ENCODE measurements at regions not wholly inside any gene's neighbourhood (a gene's known extent, or its start where the extent isn't known, plus 50 kb on each side); places are given as distances from the start of the nearest gene placed in this dataset.

DNA sequence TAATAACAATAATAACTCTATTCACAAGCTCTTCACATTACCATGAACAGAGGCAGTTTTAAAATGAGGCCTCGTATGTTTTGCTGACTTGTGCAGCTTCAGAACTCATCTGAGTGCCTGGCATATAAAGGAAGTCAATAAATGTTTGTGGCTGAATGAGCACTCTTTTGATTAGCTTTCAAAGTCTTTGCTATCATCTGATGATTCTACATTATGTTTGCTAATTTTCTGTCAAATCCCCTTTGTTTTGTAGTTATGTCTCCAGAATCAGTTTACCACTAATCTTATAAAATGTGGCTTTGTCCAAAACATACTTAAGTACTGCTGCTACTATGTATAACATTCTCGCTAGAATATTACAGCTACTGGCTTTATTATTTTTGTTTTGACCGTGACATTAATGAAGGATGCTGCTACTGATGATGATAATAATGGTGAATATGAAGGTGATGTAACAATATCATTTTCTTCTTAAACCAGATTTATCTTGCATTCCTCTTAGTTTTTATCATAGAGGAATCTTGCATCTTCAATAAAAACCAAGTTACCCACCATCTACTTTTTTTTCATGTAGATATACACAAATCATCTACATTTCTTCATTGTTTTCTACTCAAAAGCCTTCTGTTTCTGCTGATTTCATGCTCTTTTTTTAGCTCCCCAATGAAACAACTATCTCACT, 384.5 kb downstream of the NAF1 start:
- ChIA-PET SMC1A (ENCODE audit: uncharacterized antibody, unreplicated experiment) (interaction anchor here (0.7 kb wide), 1 partner anchor 9 kb away, joined by 3 read pairs; no protein-coding TSS in a partner anchor), POLR2A (no interaction called here), CTCF (no interaction called here), RAD21 (ENCODE audit: unreplicated experiment) (no interaction called here)
- Histone ChIP-seq H3K4me1 (ENCODE audit: control insufficient read depth, insufficient read depth, low read length) (no peaks in the 10 kb centered on the region), H3K79me2 (ENCODE audit: control insufficient read depth, insufficient read depth, low read length) (no peaks in the 10 kb centered on the region), H3K36me3 (ENCODE audit: control insufficient read depth in 2 of 2, insufficient read depth in 2 of 2, low read length in 1 of 2) (no peaks in the 10 kb centered on the region), H3K4me2 (ENCODE audit: control insufficient read depth, insufficient read depth) (no peak overlapping the region), H3K4me3 (no peak overlapping the region), H4K20me1 (ENCODE audit: control insufficient read depth, insufficient read depth) (no peaks in the 10 kb centered on the region), H3K9me3 (replicated peaks; ENCODE audit: control insufficient read depth, insufficient read depth, low read length) (no peaks in the 10 kb centered on the region), H2AFZ (ENCODE audit: control insufficient read depth, low read depth, low read length) (no peak overlapping the region), H3K27ac (ENCODE audit: control insufficient read depth, insufficient read depth) (no peak overlapping the region), H3K9ac (ENCODE audit: control insufficient read depth, insufficient read depth, low read length) (no peak overlapping the region), H3K27me3 (replicated peaks in 1 of 2; ENCODE audit: control insufficient read depth in 2 of 2, insufficient read depth in 2 of 2, low read length in 1 of 2) (no peaks in the 10 kb centered on the region; a peak in 2 of 4 replicates)
- in situ Hi-C loops (cut with MboI): no loop called here
- intact Hi-C loops (cut with micrococcal nuclease; ENCODE audit: unreplicated experiment): no loop called here
- no peak for FAIRE-seq
- no TSS peak for BruUV-seq (replicated peaks)
- WGBS (ENCODE audit: insufficient coverage, insufficient replicate concordance, low lambda C conversion rate, missing lambda C conversion rate): 27% methylated on average over 3 of the region's 3 CpGs
- DNase-seq (ENCODE audit: low read depth, low spot score): no peak
- ATAC-seq: no peak
- TF ChIP-seq, protein P1, sequence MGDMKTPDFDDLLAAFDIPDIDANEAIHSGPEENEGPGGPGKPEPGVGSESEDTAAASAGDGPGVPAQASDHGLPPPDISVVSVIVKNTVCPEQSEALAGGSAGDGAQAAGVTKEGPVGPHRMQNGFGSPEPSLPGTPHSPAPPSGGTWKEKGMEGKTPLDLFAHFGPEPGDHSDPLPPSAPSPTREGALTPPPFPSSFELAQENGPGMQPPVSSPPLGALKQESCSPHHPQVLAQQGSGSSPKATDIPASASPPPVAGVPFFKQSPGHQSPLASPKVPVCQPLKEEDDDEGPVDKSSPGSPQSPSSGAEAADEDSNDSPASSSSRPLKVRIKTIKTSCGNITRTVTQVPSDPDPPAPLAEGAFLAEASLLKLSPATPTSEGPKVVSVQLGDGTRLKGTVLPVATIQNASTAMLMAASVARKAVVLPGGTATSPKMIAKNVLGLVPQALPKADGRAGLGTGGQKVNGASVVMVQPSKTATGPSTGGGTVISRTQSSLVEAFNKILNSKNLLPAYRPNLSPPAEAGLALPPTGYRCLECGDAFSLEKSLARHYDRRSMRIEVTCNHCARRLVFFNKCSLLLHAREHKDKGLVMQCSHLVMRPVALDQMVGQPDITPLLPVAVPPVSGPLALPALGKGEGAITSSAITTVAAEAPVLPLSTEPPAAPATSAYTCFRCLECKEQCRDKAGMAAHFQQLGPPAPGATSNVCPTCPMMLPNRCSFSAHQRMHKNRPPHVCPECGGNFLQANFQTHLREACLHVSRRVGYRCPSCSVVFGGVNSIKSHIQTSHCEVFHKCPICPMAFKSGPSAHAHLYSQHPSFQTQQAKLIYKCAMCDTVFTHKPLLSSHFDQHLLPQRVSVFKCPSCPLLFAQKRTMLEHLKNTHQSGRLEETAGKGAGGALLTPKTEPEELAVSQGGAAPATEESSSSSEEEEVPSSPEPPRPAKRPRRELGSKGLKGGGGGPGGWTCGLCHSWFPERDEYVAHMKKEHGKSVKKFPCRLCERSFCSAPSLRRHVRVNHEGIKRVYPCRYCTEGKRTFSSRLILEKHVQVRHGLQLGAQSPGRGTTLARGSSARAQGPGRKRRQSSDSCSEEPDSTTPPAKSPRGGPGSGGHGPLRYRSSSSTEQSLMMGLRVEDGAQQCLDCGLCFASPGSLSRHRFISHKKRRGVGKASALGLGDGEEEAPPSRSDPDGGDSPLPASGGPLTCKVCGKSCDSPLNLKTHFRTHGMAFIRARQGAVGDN (IDR thresholded peaks at IDR 0.05): no peak
- TF ChIP-seq YY1 (IDR thresholded peaks at IDR 0.05; ENCODE audit: low read depth, low read length) (no peak), ZBTB33 (IDR thresholded peaks at IDR 0.05) (no peak), JUNB (IDR thresholded peaks at IDR 0.05) (no peak), STAT3 (IDR thresholded peaks at IDR 0.05; ENCODE audit: low read depth, low read length) (no peak), SREBF2 (IDR thresholded peaks at IDR 0.05; ENCODE audit: low read length) (no peak), EED (IDR thresholded peaks at IDR 0.05; ENCODE audit: low read depth) (no peak), GABPA (IDR thresholded peaks at IDR 0.05; ENCODE audit: low read depth) (no peak), HDAC2 (IDR thresholded peaks at IDR 0.05) (no peak), NFXL1 (IDR thresholded peaks at IDR 0.05; ENCODE audit: borderline replicate concordance) (no peak), TCF7 (IDR thresholded peaks at IDR 0.05; ENCODE audit: borderline replicate concordance) (no peak)
- TF ChIP-seq, protein P2, sequence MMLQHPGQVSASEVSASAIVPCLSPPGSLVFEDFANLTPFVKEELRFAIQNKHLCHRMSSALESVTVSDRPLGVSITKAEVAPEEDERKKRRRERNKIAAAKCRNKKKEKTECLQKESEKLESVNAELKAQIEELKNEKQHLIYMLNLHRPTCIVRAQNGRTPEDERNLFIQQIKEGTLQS (IDR thresholded peaks at IDR 0.05; ENCODE audit: borderline replicate concordance, extremely low read depth, low read depth, low read length): no peak
- TF ChIP-seq, protein P3, sequence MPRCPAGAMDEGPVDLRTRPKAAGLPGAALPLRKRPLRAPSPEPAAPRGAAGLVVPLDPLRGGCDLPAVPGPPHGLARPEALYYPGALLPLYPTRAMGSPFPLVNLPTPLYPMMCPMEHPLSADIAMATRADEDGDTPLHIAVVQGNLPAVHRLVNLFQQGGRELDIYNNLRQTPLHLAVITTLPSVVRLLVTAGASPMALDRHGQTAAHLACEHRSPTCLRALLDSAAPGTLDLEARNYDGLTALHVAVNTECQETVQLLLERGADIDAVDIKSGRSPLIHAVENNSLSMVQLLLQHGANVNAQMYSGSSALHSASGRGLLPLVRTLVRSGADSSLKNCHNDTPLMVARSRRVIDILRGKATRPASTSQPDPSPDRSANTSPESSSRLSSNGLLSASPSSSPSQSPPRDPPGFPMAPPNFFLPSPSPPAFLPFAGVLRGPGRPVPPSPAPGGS (IDR thresholded peaks at IDR 0.05; ENCODE audit: borderline replicate concordance, insufficient read depth, low read depth, low read length, poor library complexity, severe bottlenecking): no peak

All from GM12878 (cell line).